Neutrophil (primary cell): ENCODE measurements at regions not wholly inside any gene's neighbourhood (a gene's known extent, or its start where the extent isn't known, plus 50 kb on each side); places are given as distances from the start of the nearest gene placed in this dataset.

Experiments used
- H3K27ac ChIP-seq: fragments of 200-600 bp; sonication (generic); 2 replicates; pipeline ENCODE4 v1.5.1; 2016; ENCODE audit warnings: mild to moderate bottlenecking, moderate library complexity
- H3K27me3 ChIP-seq: fragments of 200-600 bp; sonication (generic); 2 replicates; pipeline ENCODE4 v1.6.0; 2016; ENCODE audit warnings: mild to moderate bottlenecking
- H3K36me3 ChIP-seq: fragments of 200-600 bp; sonication (generic); 2 replicates; pipeline ENCODE4 v1.5.1; 2017
- H3K4me1 ChIP-seq, 2 experiments: fragments of 200-600 bp in 1 of 2; sonication (generic) in 1 of 2; 1 replicate in 1 of 2; 2 replicates in 1 of 2; pipeline versions ENCODE4 v1.5.1 to v1.6.1; 2013 to 2016; ENCODE audit warnings: low read depth in 1 of 2, low read length in 1 of 2, mild to moderate bottlenecking in 1 of 2, moderate library complexity in 1 of 2; ENCODE audit not compliant: control insufficient read depth in 1 of 2, insufficient read depth in 1 of 2
- H3K4me3 ChIP-seq, 2 experiments: fragments of 200-600 bp in 1 of 2; sonication (generic) in 1 of 2; 1 replicate in 1 of 2; 2 replicates in 1 of 2; pipeline ENCODE4 v1.5.1; 2013 to 2016; ENCODE audit warnings: low read depth in 1 of 2, low read length in 1 of 2, mild to moderate bottlenecking in 1 of 2, moderate library complexity in 1 of 2
- H3K9me3 ChIP-seq: fragments of 200-600 bp; sonication (generic); 2 replicates; pipeline ENCODE4 v1.5.1; 2016
- CTCF ChIP-seq: fragments of 200-600 bp; sonication (generic); IDR thresholded peaks from 2 replicates; pipeline ENCODE4 v1.5.1; 2016; ENCODE audit warnings: antibody characterized with exemption

- no peaks in the 10 kb centered on the region for H3K36me3 ChIP-seq
- no peak overlapping the region for H3K27ac ChIP-seq
- H3K4me3 ChIP-seq, result no peak overlapping the region
- no peak for TF ChIP-seq CTCF
- no peaks in the 10 kb centered on the region for H3K9me3 ChIP-seq
- no peaks in the 10 kb centered on the region for H3K27me3 ChIP-seq
- no peaks in the 10 kb centered on the region for H3K4me1 ChIP-seq
These were observed 202.9 kb upstream of the CTNNB1 start for GRCh38 chr3:40996382-40996781.

- Histone ChIP-seq H3K9me3 (no peaks in the 10 kb centered on the region), H3K4me3 (no peak overlapping the region), H3K4me1 (no peaks in the 10 kb centered on the region), H3K27ac (no peak overlapping the region), H3K36me3 (no peaks in the 10 kb centered on the region), H3K27me3 (no peaks in the 10 kb centered on the region)
- no peak for TF ChIP-seq CTCF
These were observed 202.2 kb upstream of the CTNNB1 start for GRCh38 chr3:40996827-40997710.

GRCh38 chr3:40997711-40998519, 201.4 kb upstream of the CTNNB1 start:
- Histone ChIP-seq H3K36me3 (no peaks in the 10 kb centered on the region), H3K4me1 (no peaks in the 10 kb centered on the region), H3K9me3 (no peaks in the 10 kb centered on the region), H3K4me3 (no peak overlapping the region), H3K27ac (no peak overlapping the region), H3K27me3 (no peaks in the 10 kb centered on the region)
- TF ChIP-seq CTCF, result no peak

GRCh38 chr3:40999682-41000081, 199.6 kb upstream of the CTNNB1 start:
- Histone ChIP-seq H3K36me3 (no peaks in the 10 kb centered on the region), H3K27ac (no peak overlapping the region), H3K27me3 (no peaks in the 10 kb centered on the region), H3K4me1 (no peaks in the 10 kb centered on the region), H3K4me3 (no peak overlapping the region), H3K9me3 (no peaks in the 10 kb centered on the region)
- no peak for TF ChIP-seq CTCF

- TF ChIP-seq CTCF, result no peak
- Histone ChIP-seq H3K9me3 (no peaks in the 10 kb centered on the region), H3K27ac (no peak overlapping the region), H3K36me3 (no peaks in the 10 kb centered on the region), H3K4me3 (no peak overlapping the region), H3K4me1 (no peaks in the 10 kb centered on the region), H3K27me3 (no peaks in the 10 kb centered on the region)
These were observed 198.8 kb upstream of the CTNNB1 start for GRCh38 chr3:41000471-41000870.
